GM19328 (cell line): ENCODE measurements at regions not wholly inside any gene's neighbourhood (a gene's known extent, or its start where the extent isn't known, plus 50 kb on each side); places are given as distances from the start of the nearest gene placed in this dataset.
"Not testable (repeated sequence)": the region's sequence is repeated elsewhere in the genome, so short reads cannot be mapped to it uniquely, and the experiment has no call there.

Experiments used
- ATAC-seq: cut with Tn5 transposase; IDR thresholded peaks from one replicate; pipeline ENCODE4 v1.9.1; 2021; ENCODE audit warnings: mild to moderate bottlenecking, moderate library complexity; ENCODE audit not compliant: unreplicated experiment

- ATAC-seq = no peak
Observed at GRCh38 chr16:61435346-61435745, 600.9 kb downstream of the CDH8 start.

GRCh38 chr16:61432421-61432820 lies 603.8 kb downstream of the CDH8 start:
- no peak for ATAC-seq

- no peak for ATAC-seq
Observed at GRCh38 chr16:61421111-61421510, 615.1 kb downstream of the CDH8 start.

- no peak for ATAC-seq
Observed at GRCh38 chr16:61419791-61420190, 616.4 kb downstream of the CDH8 start.

GRCh38 chr16:61418802-61419201 lies 617.4 kb downstream of the CDH8 start:
- not testable (repeated sequence) for ATAC-seq

- ATAC-seq = no peak
Observed at GRCh38 chr16:61415126-61415525, 621.1 kb downstream of the CDH8 start.

GRCh38 chr16:61413021-61413420 lies 623.2 kb downstream of the CDH8 start:
- no peak for ATAC-seq

GRCh38 chr16:61412562-61412961 lies 623.7 kb downstream of the CDH8 start:
- no peak for ATAC-seq

- ATAC-seq = no peak
Observed at GRCh38 chr16:61409604-61410003, 626.6 kb downstream of the CDH8 start.

GRCh38 chr16:61403386-61403785 lies 632.9 kb downstream of the CDH8 start:
- ATAC-seq = no peak

- ATAC-seq = no peak
Observed at GRCh38 chr16:61391896-61392295, 644.3 kb downstream of the CDH8 start.

- ATAC-seq = no peak
Observed at GRCh38 chr16:61390965-61391637, 645.1 kb downstream of the CDH8 start.

- ATAC-seq = no peak
Observed at GRCh38 chr16:61385392-61386071, 650.7 kb downstream of the CDH8 start.

GRCh38 chr16:61382435-61382834 lies 653.8 kb downstream of the CDH8 start:
- ATAC-seq = no peak

- ATAC-seq = no peak
Observed at GRCh38 chr16:61379311-61379710, 656.9 kb downstream of the CDH8 start.

GRCh38 chr16:61374071-61374470 lies 662.2 kb downstream of the CDH8 start:
- ATAC-seq = no peak

- no peak for ATAC-seq
Observed at GRCh38 chr16:61371881-61372280, 664.4 kb downstream of the CDH8 start.

- no peak for ATAC-seq
Observed at GRCh38 chr16:61371388-61371787, 664.9 kb downstream of the CDH8 start.

- ATAC-seq = no peak
Observed at GRCh38 chr16:61370564-61370963, 665.7 kb downstream of the CDH8 start.

- no peak for ATAC-seq
Observed at GRCh38 chr16:61366006-61366405, 670.2 kb downstream of the CDH8 start.

GRCh38 chr16:61364990-61365389 lies 671.2 kb downstream of the CDH8 start:
- no peak for ATAC-seq

- ATAC-seq = no peak
Observed at GRCh38 chr16:61362585-61362984, 673.7 kb downstream of the CDH8 start.

- ATAC-seq = no peak
Observed at GRCh38 chr16:61344791-61345190, 691.4 kb downstream of the CDH8 start.
